ENCODE measurements at regions not wholly inside any gene's neighbourhood (a gene's known extent, or its start where the extent isn't known, plus 50 kb on each side); places are given as distances from the start of the nearest gene placed in this dataset.

DNA sequence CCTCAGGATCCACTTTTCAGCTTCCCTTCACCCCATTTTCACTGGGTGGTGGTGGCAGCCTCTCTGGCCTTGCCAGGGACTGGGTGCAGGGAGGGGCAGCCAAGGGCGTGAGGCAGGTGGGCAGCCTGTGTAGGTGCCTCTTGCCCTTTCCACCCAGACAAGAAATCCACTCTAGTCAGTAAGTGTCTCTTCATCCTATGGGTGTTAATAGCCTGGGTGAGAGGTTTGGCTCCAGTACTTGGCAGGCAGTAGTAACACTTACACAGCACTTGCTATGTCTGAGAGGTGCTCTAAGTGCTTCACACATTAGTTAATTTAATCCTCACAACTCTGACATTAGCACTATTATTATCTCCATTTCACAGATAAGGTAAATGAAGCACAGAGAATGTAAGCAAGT, 171.9 kb downstream of the EMP1 start:
- Histone ChIP-seq H3K27me3 (ENCODE audit: control insufficient read depth, insufficient read depth, low read length) (no peaks in the 10 kb centered on the region), H3K9me3 (ENCODE audit: control insufficient read depth, insufficient read depth, low read depth, low read length) (no peaks in the 10 kb centered on the region), H3K4me1 (ENCODE audit: control insufficient read depth, insufficient read depth, low read length) (no peaks in the 10 kb centered on the region), H3K27ac (ENCODE audit: low read length) (no peak overlapping the region), H3K4me3 (ENCODE audit: low read depth in 2 of 2, low read length in 2 of 2) (no peak overlapping the region), H3K36me3 (ENCODE audit: control insufficient read depth, insufficient read depth, low read length) (no peaks in the 10 kb centered on the region)
- DNase-seq (ENCODE audit: low read depth, low spot score) (no peak), ATAC-seq (no peak)
- ChIA-PET CTCF (no interaction called here), POLR2A (no interaction called here)
- no peak for TF ChIP-seq SIN3A (IDR thresholded peaks at IDR 0.05; ENCODE audit: borderline replicate concordance, insufficient read depth, low read depth, low read length)
- no peak for TF ChIP-seq REST (IDR thresholded peaks at IDR 0.05; ENCODE audit: insufficient read depth in 1 of 2, low read depth in 2 of 2, low read length in 1 of 2)
- TF ChIP-seq POLR2AphosphoS5 (IDR thresholded peaks at IDR 0.05; ENCODE audit: low read depth, low read length), result no peak
- no peak for TF ChIP-seq TCF7L2 (IDR thresholded peaks at IDR 0.05; ENCODE audit: low read depth, low read length)
- no peak for TF ChIP-seq CTCF (IDR thresholded peaks at IDR 0.05)
- no TSS peak for BruUV-seq (replicated peaks)
- in situ Hi-C loops (cut with HindIII; ENCODE audit: low pct_unique_long_range_greater_than_20kb, low sequenced_read_pairs) (no loop called here), intact Hi-C loops (cut with micrococcal nuclease; ENCODE audit: unreplicated experiment) (no loop called here)

DNA sequence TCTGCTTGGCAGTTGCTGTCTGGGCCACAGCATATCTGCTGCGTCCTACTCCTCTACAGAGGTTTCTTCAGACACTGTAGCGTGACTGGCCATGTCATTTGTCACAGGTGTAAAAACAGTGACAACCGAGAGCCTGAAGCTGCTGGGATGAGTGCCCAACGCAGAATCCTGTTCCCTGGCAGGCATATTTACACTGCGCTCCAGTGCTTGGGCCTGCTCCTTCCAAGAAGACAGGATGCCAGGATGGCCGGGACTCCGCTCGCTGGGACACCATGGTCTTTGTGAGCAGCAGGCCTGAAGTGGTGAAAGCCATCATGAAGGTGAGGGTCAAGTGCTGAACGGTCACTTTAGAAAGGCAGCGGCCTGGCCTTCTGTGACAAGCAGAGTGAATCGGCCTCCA, 171.4 kb downstream of the EMP1 start:
- Histone ChIP-seq H3K27me3 (ENCODE audit: control insufficient read depth, insufficient read depth, low read length) (no peaks in the 10 kb centered on the region), H3K36me3 (ENCODE audit: control insufficient read depth, insufficient read depth, low read length) (no peaks in the 10 kb centered on the region), H3K4me1 (ENCODE audit: control insufficient read depth, insufficient read depth, low read length) (no peaks in the 10 kb centered on the region), H3K4me3 (ENCODE audit: low read depth in 2 of 2, low read length in 2 of 2) (no peak overlapping the region), H3K27ac (ENCODE audit: low read length) (no peak overlapping the region), H3K9me3 (ENCODE audit: control insufficient read depth, insufficient read depth, low read depth, low read length) (no peaks in the 10 kb centered on the region)
- TF ChIP-seq POLR2AphosphoS5 (IDR thresholded peaks at IDR 0.05; ENCODE audit: low read depth, low read length), result no peak
- no peak for TF ChIP-seq REST (IDR thresholded peaks at IDR 0.05; ENCODE audit: insufficient read depth in 1 of 2, low read depth in 2 of 2, low read length in 1 of 2)
- no peak for TF ChIP-seq TCF7L2 (IDR thresholded peaks at IDR 0.05; ENCODE audit: low read depth, low read length)
- TF ChIP-seq CTCF (IDR thresholded peaks at IDR 0.05), result no peak
- no peak for TF ChIP-seq SIN3A (IDR thresholded peaks at IDR 0.05; ENCODE audit: borderline replicate concordance, insufficient read depth, low read depth, low read length)
- ATAC-seq (no peak), DNase-seq (ENCODE audit: low read depth, low spot score) (no peak)
- POLR2A ChIA-PET, result no interaction called here
- CTCF ChIA-PET, result no interaction called here
- no TSS peak for BruUV-seq (replicated peaks)
- in situ Hi-C loops (cut with HindIII; ENCODE audit: low pct_unique_long_range_greater_than_20kb, low sequenced_read_pairs) (no loop called here), intact Hi-C loops (cut with micrococcal nuclease; ENCODE audit: unreplicated experiment) (no loop called here)

All from Panc1 (cell line).